HL-60 (cell line): ENCODE measurements at regions not wholly inside any gene's neighbourhood (a gene's known extent, or its start where the extent isn't known, plus 50 kb on each side); places are given as distances from the start of the nearest gene placed in this dataset.

Experiments
- GABPA ChIP-seq: IDR thresholded peaks from 2 replicates; pipeline ENCODE4 v1.6.1; 2012; ENCODE audit warnings: low read depth
- POLR2AphosphoS5 ChIP-seq: IDR thresholded peaks from 2 replicates; pipeline ENCODE4 v1.6.1; 2012; ENCODE audit warnings: low read depth
- SPI1 ChIP-seq: IDR thresholded peaks from 2 replicates; pipeline ENCODE4 v1.6.1; 2012; ENCODE audit warnings: low read depth, mild to moderate bottlenecking, borderline replicate concordance
- TF ChIP-seq, protein P1 (sequence below): IDR thresholded peaks from one replicate; pipeline ENCODE4 v1.5.1; 2011; ENCODE audit warnings: low read length, control low read depth, inconsistent platforms; ENCODE audit not compliant: insufficient read depth
- TF ChIP-seq, protein P2 (sequence below): IDR thresholded peaks from 2 replicates; pipeline ENCODE4 v1.6.1; 2012; ENCODE audit warnings: low read depth; ENCODE audit not compliant: insufficient replicate concordance

DNA sequence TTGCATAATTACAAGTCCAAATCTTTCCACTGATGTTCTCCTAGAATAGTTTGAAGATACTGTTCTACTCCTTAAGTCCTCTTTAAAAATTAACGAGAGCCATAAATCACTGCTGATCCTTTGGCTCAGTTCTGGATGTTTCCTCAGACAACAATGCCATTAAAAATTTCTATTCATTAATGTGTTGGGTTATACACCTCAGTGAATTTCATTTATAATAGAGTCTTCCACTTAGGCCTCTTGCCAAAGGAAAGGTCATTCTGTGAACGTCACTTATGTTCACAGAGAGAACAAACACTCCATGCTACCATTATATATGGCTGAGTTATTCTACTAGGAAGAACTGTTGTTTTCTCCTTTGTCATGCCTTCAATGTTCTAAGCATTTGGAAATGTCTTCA is 1472.3 kb upstream of the CELF4 start:
- TF ChIP-seq, protein P1, sequence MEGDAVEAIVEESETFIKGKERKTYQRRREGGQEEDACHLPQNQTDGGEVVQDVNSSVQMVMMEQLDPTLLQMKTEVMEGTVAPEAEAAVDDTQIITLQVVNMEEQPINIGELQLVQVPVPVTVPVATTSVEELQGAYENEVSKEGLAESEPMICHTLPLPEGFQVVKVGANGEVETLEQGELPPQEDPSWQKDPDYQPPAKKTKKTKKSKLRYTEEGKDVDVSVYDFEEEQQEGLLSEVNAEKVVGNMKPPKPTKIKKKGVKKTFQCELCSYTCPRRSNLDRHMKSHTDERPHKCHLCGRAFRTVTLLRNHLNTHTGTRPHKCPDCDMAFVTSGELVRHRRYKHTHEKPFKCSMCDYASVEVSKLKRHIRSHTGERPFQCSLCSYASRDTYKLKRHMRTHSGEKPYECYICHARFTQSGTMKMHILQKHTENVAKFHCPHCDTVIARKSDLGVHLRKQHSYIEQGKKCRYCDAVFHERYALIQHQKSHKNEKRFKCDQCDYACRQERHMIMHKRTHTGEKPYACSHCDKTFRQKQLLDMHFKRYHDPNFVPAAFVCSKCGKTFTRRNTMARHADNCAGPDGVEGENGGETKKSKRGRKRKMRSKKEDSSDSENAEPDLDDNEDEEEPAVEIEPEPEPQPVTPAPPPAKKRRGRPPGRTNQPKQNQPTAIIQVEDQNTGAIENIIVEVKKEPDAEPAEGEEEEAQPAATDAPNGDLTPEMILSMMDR, result no peak
- no peak for TF ChIP-seq GABPA
- TF ChIP-seq POLR2AphosphoS5, result no peak
- TF ChIP-seq, protein P2, sequence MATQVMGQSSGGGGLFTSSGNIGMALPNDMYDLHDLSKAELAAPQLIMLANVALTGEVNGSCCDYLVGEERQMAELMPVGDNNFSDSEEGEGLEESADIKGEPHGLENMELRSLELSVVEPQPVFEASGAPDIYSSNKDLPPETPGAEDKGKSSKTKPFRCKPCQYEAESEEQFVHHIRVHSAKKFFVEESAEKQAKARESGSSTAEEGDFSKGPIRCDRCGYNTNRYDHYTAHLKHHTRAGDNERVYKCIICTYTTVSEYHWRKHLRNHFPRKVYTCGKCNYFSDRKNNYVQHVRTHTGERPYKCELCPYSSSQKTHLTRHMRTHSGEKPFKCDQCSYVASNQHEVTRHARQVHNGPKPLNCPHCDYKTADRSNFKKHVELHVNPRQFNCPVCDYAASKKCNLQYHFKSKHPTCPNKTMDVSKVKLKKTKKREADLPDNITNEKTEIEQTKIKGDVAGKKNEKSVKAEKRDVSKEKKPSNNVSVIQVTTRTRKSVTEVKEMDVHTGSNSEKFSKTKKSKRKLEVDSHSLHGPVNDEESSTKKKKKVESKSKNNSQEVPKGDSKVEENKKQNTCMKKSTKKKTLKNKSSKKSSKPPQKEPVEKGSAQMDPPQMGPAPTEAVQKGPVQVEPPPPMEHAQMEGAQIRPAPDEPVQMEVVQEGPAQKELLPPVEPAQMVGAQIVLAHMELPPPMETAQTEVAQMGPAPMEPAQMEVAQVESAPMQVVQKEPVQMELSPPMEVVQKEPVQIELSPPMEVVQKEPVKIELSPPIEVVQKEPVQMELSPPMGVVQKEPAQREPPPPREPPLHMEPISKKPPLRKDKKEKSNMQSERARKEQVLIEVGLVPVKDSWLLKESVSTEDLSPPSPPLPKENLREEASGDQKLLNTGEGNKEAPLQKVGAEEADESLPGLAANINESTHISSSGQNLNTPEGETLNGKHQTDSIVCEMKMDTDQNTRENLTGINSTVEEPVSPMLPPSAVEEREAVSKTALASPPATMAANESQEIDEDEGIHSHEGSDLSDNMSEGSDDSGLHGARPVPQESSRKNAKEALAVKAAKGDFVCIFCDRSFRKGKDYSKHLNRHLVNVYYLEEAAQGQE, result no peak
- no peak for TF ChIP-seq SPI1
